ENCODE measurements at regions not wholly inside any gene's neighbourhood (a gene's known extent, or its start where the extent isn't known, plus 50 kb on each side); places are given as distances from the start of the nearest gene placed in this dataset.

DNA sequence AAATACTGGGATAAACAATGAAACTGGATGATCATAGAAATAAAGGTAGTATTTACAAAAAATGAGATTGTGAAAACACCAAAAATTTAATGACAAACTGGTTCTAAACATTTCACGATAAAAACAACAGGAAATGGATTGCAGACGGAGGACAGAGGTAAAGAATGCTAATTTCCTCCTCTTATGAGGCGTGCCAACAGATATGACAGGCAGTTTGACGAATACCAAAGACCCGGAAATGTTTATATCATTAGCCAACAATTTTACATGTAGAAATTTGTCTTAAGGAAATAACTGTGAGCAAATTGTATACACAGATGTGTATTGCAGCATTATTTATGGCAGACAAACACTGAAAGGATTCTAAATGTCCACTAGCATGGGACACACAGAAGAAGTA is 162.0 kb upstream of the MGMT start:
- H3K27ac ChIP-seq: no peak overlapping the region
- H3K36me3 ChIP-seq (ENCODE audit: insufficient read depth in 1 of 2, low read depth in 1 of 2): no peaks in the 10 kb centered on the region
- intact Hi-C loops (cut with DNase I): no loop called here
- DNase-seq (no peak), ATAC-seq (no peak)
- H3K27me3 ChIP-seq (ENCODE audit: insufficient read depth in 3 of 3, low read length in 2 of 3): no peaks in the 10 kb centered on the region
- 62 to 66% (median 63%) methylated on average over 5 of the region's 5 CpGs for WGBS, 3 donors
- peaks cover 6% of the 10 kb centered on the region for H3K4me1 ChIP-seq
- no peak for TF ChIP-seq CTCF (IDR thresholded peaks at IDR 0.05)
- peaks cover 8% of the 10 kb centered on the region for H3K9me3 ChIP-seq
- H3K4me3 ChIP-seq: no peak overlapping the region

DNA sequence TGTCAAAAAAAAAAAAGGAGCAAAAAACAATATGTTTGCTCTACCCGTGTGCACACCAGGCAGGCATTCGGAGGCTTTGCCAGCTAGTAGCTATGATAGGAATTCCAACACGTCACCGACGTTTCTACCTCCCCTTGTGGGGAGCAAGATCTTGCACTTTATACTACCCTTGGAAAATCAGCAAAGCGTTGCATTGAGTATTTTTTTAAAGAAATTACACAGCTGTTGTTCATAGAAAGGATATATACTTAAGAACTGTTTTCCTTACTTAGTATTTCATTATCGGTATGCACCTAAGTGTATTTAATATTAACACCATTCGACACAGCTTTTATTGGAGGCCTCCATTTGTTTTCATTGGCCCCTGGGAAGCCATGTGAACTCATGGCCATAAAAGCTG is 159.9 kb upstream of the MGMT start:
- intact Hi-C loops (cut with DNase I): no loop called here
- no peak for DNase-seq
- no peak for ATAC-seq
- TF ChIP-seq CTCF (IDR thresholded peaks at IDR 0.05): no peak
- H3K4me3 ChIP-seq: no peak overlapping the region
- H3K9me3 ChIP-seq: peaks cover 3% of the 10 kb centered on the region
- no peaks in the 10 kb centered on the region for H3K27me3 ChIP-seq (ENCODE audit: insufficient read depth in 3 of 3, low read length in 2 of 3)
- no peaks in the 10 kb centered on the region for H3K36me3 ChIP-seq (ENCODE audit: insufficient read depth in 1 of 2, low read depth in 1 of 2)
- H3K4me1 ChIP-seq: peaks cover 6% of the 10 kb centered on the region
- 38 to 45% (median 41%) methylated on average over 8 of the region's 8 CpGs for WGBS, 3 donors
- no peak overlapping the region for H3K27ac ChIP-seq

DNA sequence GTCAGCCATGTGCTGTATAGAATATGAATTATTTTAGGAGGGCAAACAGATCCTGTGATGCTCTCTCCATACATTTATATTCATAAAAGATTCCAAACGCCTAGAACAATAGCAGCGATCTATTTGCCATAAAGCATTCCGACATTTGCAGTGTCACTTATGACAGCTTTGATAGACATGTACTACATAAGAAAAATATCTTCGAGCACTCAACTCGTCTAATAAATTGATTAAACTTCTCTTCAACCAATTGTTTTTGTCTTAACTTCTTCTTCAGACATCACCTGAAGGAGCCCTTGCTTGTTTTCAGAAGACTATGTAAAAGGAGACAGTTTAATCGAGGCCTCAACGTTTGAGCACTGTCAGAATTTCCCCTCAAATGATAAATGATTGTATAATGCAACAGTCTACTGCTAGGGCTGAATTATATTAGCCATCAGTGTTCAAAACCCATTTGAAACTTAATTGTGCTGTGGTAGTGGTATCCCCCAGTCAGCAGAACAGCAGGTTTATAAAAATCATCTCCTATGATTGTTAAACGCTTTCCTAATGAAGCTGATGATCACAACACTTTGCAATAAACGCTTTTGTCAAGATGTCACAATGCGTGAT is 158.0 kb upstream of the MGMT start:
- TF ChIP-seq CTCF (IDR thresholded peaks at IDR 0.05): no peak
- Histone ChIP-seq H3K36me3 (ENCODE audit: insufficient read depth in 1 of 2, low read depth in 1 of 2) (no peaks in the 10 kb centered on the region), H3K4me1 (peaks cover 6% of the 10 kb centered on the region), H3K4me3 (no peak overlapping the region), H3K27ac (no peak overlapping the region), H3K27me3 (ENCODE audit: insufficient read depth in 3 of 3, low read length in 2 of 3) (no peaks in the 10 kb centered on the region), H3K9me3 (no peaks in the 10 kb centered on the region)
- no peak for ATAC-seq
- 88 to 91% (median 90%) methylated on average over 10 of the region's 10 CpGs for WGBS, 3 donors
- intact Hi-C loops (cut with DNase I): no loop called here
- DNase-seq: no peak

- DNase-seq: no peak
- peaks cover 6% of the 10 kb centered on the region for H3K4me1 ChIP-seq
Measured at GRCh38 chr10:129309565-129309964, 157.5 kb upstream of the MGMT start.

More at GRCh38 chr10:129309565-129309964, 157.5 kb upstream of the MGMT start:
- Histone ChIP-seq H3K4me3 (no peak overlapping the region), H3K36me3 (ENCODE audit: insufficient read depth in 1 of 2, low read depth in 1 of 2) (no peaks in the 10 kb centered on the region), H3K27me3 (ENCODE audit: insufficient read depth in 3 of 3, low read length in 2 of 3) (no peaks in the 10 kb centered on the region), H3K27ac (no peak overlapping the region), H3K9me3 (no peaks in the 10 kb centered on the region)
- TF ChIP-seq CTCF (IDR thresholded peaks at IDR 0.05): no peak
- no peak for ATAC-seq
- 92 to 96% (median 93%) methylated on average over 5 of the region's 5 CpGs for WGBS, 3 donors
- intact Hi-C loops (cut with DNase I): no loop called here
